Body of pancreas (tissue), 4 donors: ENCODE measurements at regions not wholly inside any gene's neighbourhood (a gene's known extent, or its start where the extent isn't known, plus 50 kb on each side); places are given as distances from the start of the nearest gene placed in this dataset.

ENCODE experiments used
- ATAC-seq: fragments of 150-250 bp; one replicate; pipeline ENCODE4 v1.9.1; 2016
- DNase-seq, 4 donors: peaks; one replicate each; pipeline ENCODE4 v3.0.0-alpha.2; 2019
- H3K27ac ChIP-seq, 4 donors: fragments of 200-600 bp; sonication (generic); 1 replicate in 3 of 4; 2 replicates in 1 of 4; pipeline versions ENCODE4 v1.5.1 to v1.6.1; 2016 to 2019; ENCODE audit warnings: mild to moderate bottlenecking in 1 of 4, mixed read lengths in 1 of 4, moderate library complexity in 1 of 4
- H3K27me3 ChIP-seq, 2 donors: fragments of 200-600 bp; sonication (generic); one replicate each; pipeline ENCODE4 v1.6.0; 2016; ENCODE audit warnings: mild to moderate bottlenecking in 1 of 2
- H3K36me3 ChIP-seq, 2 donors: fragments of 200-600 bp; sonication (generic); replicated peaks in 1 of 2; 2 replicates each; pipeline ENCODE4 v1.5.1; 2016; ENCODE audit warnings: low read depth in 2 of 2; ENCODE audit not compliant: insufficient read depth in 1 of 2
- H3K4me1 ChIP-seq: fragments of 200-600 bp; sonication (generic); one replicate; pipeline ENCODE4 v1.6.0; 2016
- H3K4me3 ChIP-seq, 2 donors: fragments of 200-600 bp; sonication (generic); 1 replicate in 1 of 2; 2 replicates in 1 of 2; pipeline ENCODE4 v1.5.1; 2016 to 2019
- H3K9me3 ChIP-seq, 3 donors: fragments of 200-600 bp; sonication (generic); 1 replicate in 2 of 3; 2 replicates in 1 of 3; pipeline ENCODE4 v1.5.1; 2016
- CTCF ChIP-seq, 7 experiments: fragments of 450-650 bp in 4 of 7; fragments of 200-600 bp in 3 of 7; sonication (generic) in 3 of 7; IDR thresholded peaks; one replicate each; pipeline ENCODE4 v1.5.1; 2016 to 2019; ENCODE audit warnings: antibody characterized with exemption in 7 of 7
- POLR2A ChIP-seq, 3 donors: fragments of 450-650 bp; IDR thresholded peaks; one replicate each; pipeline ENCODE4 v1.6.1; 2016; ENCODE audit warnings: antibody characterized with exemption in 3 of 3, mild to moderate bottlenecking in 2 of 3
- WGBS, 2 donors: methylation state at CpG; one replicate each; pipeline ENCODE4 v1.1.5; 2017; 5-methylcytosine and 5-hydroxymethylcytosine counted together
- intact Hi-C: fragments of 100-400 bp; cut with DNase I; formaldehyde crosslinking; loops from one replicate; pipeline ENCODE4 v1.15.1; 2023

- Histone ChIP-seq H3K9me3 (no peaks in the 10 kb centered on the region), H3K36me3 (no peaks in the 10 kb centered on the region), H3K4me3 (no peak overlapping the region), H3K4me1 (no peaks in the 10 kb centered on the region), H3K27me3 (no peaks in the 10 kb centered on the region), H3K27ac (no peak overlapping the region)
- intact Hi-C loops: no loop called here
- DNase-seq (no peak), ATAC-seq (no peak)
- 60 to 62% methylated on average over 8 of the region's 8 CpGs for WGBS, 2 donors
- no peak for TF ChIP-seq CTCF (IDR thresholded peaks at IDR 0.05)
- TF ChIP-seq POLR2A (IDR thresholded peaks at IDR 0.05): no peak
These were observed 87.9 kb upstream of the LMO4 start for GRCh38 chr1:87240661-87241285.

GRCh38 chr1:87242445-87243185, 86.1 kb upstream of the LMO4 start:
- Histone ChIP-seq H3K27ac (no peak overlapping the region), H3K27me3 (no peaks in the 10 kb centered on the region), H3K4me3 (no peak overlapping the region), H3K9me3 (no peaks in the 10 kb centered on the region), H3K4me1 (no peaks in the 10 kb centered on the region), H3K36me3 (no peaks in the 10 kb centered on the region)
- intact Hi-C loops: no loop called here
- ATAC-seq (no peak), DNase-seq (no peak)
- 24 to 30% methylated on average over 6 of the region's 6 CpGs for WGBS, 2 donors
- no peak for TF ChIP-seq CTCF (IDR thresholded peaks at IDR 0.05)
- TF ChIP-seq POLR2A (IDR thresholded peaks at IDR 0.05): no peak

- H3K4me3 ChIP-seq: no peak overlapping the region
- TF ChIP-seq POLR2A (IDR thresholded peaks at IDR 0.05) (no peak), CTCF (IDR thresholded peaks at IDR 0.05) (no peak)
- ATAC-seq (no peak), DNase-seq (no peak)
- H3K27me3 ChIP-seq: no peaks in the 10 kb centered on the region
- no peaks in the 10 kb centered on the region for H3K4me1 ChIP-seq
- intact Hi-C loops: no loop called here
- no peaks in the 10 kb centered on the region for H3K9me3 ChIP-seq
- no peaks in the 10 kb centered on the region for H3K36me3 ChIP-seq
- H3K27ac ChIP-seq: no peak overlapping the region
- whole genome bisulfite sequencing, 2 donors: 25 to 48% methylated on average over 1 of the region's 1 CpG
These were observed 85.1 kb upstream of the LMO4 start for GRCh38 chr1:87243573-87243972.

- Histone ChIP-seq H3K27ac (no peak overlapping the region), H3K9me3 (no peaks in the 10 kb centered on the region), H3K27me3 (no peaks in the 10 kb centered on the region), H3K4me3 (no peak overlapping the region), H3K36me3 (no peaks in the 10 kb centered on the region), H3K4me1 (no peaks in the 10 kb centered on the region)
- WGBS, 2 donors: 65 to 76% methylated on average over 5 of the region's 5 CpGs
- DNase-seq: no peak
- no peak for ATAC-seq
- intact Hi-C loops: no loop called here
- TF ChIP-seq POLR2A (IDR thresholded peaks at IDR 0.05) (no peak), CTCF (IDR thresholded peaks at IDR 0.05) (no peak)
These were observed 82.2 kb upstream of the LMO4 start for GRCh38 chr1:87246436-87246835.

GRCh38 chr1:87249803-87250202, 78.9 kb upstream of the LMO4 start:
- ATAC-seq (no peak), DNase-seq (no peak)
- WGBS, 2 donors: 72 to 78% methylated on average over 2 of the region's 2 CpGs
- no peak for TF ChIP-seq POLR2A (IDR thresholded peaks at IDR 0.05)
- no peak for TF ChIP-seq CTCF (IDR thresholded peaks at IDR 0.05)
- intact Hi-C loops: no loop called here
- Histone ChIP-seq H3K27ac (no peak overlapping the region), H3K27me3 (no peaks in the 10 kb centered on the region), H3K4me3 (no peak overlapping the region), H3K4me1 (no peaks in the 10 kb centered on the region), H3K36me3 (no peaks in the 10 kb centered on the region), H3K9me3 (no peaks in the 10 kb centered on the region)
